PC-9 (cell line): ENCODE measurements at regions not wholly inside any gene's neighbourhood (a gene's known extent, or its start where the extent isn't known, plus 50 kb on each side); places are given as distances from the start of the nearest gene placed in this dataset.

Experiments used
- EZH2 ChIP-seq: fragments of 200-600 bp; sonication (generic); IDR thresholded peaks from 2 replicates; pipeline ENCODE4 v1.8.0; 2017; ENCODE audit warnings: antibody characterized with exemption, low read depth
- TF ChIP-seq, protein P1 (sequence below): fragments of 200-600 bp; sonication (generic); conservative IDR thresholded peaks from 2 replicates; pipeline ENCODE4 v1.6.1; 2017; ENCODE audit warnings: mixed run types, antibody characterized with exemption, mild to moderate bottlenecking, moderate library complexity

DNA sequence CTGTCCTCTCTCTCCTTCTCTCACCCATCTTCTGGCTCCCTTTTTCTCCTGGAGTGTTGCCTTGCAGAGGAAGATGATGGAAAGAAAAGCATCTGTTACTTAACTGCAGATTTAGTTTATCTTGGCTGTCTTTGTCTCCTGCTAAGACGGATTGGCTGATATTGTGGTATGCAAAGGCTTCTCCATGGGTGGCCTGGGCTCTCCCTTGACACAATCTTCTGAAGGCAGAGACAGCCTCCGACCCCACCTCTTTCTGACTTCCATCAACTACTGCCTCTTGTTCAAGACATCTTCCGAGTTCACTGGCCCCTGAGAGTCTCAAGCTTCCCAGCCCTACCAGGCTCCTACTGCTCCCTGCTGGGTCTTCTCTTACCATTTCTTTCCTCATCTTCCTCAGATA is 403.7 kb downstream of the LRRC70 start:
- TF ChIP-seq, protein P1, sequence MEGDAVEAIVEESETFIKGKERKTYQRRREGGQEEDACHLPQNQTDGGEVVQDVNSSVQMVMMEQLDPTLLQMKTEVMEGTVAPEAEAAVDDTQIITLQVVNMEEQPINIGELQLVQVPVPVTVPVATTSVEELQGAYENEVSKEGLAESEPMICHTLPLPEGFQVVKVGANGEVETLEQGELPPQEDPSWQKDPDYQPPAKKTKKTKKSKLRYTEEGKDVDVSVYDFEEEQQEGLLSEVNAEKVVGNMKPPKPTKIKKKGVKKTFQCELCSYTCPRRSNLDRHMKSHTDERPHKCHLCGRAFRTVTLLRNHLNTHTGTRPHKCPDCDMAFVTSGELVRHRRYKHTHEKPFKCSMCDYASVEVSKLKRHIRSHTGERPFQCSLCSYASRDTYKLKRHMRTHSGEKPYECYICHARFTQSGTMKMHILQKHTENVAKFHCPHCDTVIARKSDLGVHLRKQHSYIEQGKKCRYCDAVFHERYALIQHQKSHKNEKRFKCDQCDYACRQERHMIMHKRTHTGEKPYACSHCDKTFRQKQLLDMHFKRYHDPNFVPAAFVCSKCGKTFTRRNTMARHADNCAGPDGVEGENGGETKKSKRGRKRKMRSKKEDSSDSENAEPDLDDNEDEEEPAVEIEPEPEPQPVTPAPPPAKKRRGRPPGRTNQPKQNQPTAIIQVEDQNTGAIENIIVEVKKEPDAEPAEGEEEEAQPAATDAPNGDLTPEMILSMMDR: no peak
- no peak for TF ChIP-seq EZH2
